ENCODE measurements at regions not wholly inside any gene's neighbourhood (a gene's known extent, or its start where the extent isn't known, plus 50 kb on each side); places are given as distances from the start of the nearest gene placed in this dataset.

GRCh38 chr6:137362878-137363804, 131.1 kb downstream of the OLIG3 start:
- TF ChIP-seq RARB (CRISPR knock-in tag; IDR thresholded peaks at IDR 0.05) (no peak), ZFP3 (CRISPR knock-in tag; IDR thresholded peaks at IDR 0.05) (no peak), ARNTL (CRISPR knock-in tag; IDR thresholded peaks at IDR 0.05; ENCODE audit: borderline replicate concordance, low read depth) (no peak)

Data from SK-N-SH treated with all-trans-retinoic acid at 6 μM for 48 hours (cell line).